ENCODE measurements at regions not wholly inside any gene's neighbourhood (a gene's known extent, or its start where the extent isn't known, plus 50 kb on each side); places are given as distances from the start of the nearest gene placed in this dataset.

DNA sequence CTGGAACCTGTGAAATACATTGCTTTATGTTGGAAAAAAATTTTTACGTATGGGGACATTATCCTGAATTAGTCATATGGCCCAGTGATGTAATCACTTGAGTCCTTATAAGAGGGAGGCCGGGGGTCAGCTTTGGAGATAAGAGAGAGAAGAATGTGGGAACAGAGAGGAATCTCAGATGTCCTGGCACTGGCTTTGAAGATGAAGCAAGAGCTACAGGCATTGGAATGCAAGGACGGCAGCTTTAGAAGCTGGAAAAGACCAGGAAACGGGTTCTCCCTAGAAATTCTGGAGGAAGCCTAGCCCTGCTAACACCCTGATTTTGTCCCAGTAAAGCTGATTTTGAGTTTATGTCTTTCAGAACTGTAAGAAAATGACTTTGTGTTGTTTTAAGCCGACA is 1129.9 kb upstream of the GYPC start:
- DNase-seq = no peak

DNA sequence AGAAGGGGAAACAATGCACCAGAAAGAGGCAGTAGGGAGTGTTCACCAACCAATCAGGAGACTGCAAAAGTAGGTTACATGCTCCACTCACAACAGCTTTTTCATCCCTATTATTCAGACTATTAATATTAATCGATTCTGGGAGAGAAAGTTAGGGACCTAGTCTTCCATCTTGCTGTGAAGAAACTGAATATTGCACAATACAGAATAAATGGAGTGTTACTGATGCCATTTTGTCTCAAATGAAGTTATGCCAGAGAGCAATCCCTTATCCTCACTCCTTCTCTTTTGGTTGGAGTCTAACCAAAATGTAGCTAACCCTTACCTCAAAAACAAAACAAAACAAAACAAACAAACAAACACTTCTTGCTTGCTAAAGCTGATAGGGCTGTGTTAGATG is 1120.9 kb upstream of the GYPC start:
- no peak for DNase-seq

DNA sequence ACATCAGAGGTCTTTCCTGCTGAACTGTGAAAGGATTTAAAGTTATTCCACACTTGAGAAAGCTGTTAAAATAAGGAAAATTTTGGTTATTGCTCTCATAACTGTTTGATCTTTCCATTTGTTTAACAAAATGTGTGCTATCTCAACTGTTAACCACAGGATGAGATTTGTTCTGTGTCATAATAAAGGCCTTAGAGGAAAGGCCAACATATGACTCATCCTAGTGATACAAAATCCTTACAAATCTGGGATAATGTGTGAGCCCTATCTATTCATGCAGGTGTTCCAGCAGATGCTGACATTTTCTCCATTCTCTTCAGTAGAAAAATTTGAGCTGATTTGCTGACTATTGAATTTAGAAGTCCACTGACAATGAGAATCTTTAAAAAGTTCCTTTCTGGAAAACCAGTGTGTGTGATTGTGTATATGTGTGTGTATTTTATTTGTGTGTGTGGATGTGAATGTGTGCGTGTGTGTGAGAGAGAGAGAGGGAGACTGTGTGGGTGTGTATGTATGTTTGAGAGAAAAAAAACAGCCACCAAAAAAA is 1111.9 kb upstream of the GYPC start:
- no peak for DNase-seq

DNA sequence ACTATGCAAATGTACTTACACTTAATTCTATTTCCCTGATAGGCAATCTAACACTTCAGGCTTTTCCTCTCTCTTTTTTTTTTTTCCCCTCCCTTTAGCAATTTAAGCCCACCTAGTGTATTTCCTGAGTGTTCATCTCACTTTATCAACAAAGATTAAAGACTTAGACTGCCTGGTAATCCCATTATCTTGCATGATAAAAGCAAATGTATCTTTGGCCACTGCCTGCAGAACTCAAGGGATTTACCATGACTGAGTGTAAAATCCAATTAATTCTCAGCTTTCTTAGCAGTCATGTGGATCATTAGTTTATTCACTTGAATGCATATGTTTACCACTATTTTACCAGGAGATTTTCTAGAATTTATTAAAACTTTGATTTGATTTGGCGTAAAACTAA is 1102.2 kb upstream of the GYPC start:
- DNase-seq = no peak

DNA sequence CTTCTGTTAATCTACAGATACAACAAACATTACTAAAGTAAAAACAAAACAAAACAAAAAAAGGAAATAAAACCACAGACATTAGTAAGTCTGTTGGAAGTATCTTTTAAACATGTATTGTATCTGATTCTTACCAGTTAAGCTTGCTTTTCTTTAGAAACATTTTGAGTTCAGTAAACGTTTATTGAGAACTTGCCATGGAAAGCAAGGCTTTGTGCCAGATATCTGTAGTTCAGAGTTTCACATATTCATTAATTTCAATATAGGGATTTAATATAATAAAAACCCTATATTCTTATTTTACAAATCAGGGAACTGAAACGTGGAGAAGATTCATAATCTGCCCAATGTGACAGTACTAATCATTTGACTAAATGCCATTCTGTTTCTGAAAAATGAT is 1101.0 kb upstream of the GYPC start:
- no peak for DNase-seq

DNA sequence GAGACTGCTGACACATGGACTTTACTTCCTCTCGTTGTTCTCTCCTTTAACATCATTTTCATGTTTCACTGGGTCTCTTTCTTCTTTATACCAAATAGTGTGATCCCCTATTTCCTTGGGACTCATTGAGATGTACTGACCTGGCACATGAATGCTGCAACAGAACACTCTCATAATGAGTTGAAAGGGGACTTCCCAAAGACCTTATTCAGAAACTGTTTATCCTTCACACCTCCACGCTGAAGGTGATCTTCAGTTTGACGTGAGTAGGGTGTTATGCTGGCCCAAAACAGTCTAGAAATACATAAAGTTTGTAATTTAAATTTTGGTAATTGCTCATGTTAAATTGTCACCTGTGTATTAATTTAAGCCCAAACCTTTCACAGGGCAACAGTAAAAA is 1096.8 kb upstream of the GYPC start:
- no peak for DNase-seq

DNA sequence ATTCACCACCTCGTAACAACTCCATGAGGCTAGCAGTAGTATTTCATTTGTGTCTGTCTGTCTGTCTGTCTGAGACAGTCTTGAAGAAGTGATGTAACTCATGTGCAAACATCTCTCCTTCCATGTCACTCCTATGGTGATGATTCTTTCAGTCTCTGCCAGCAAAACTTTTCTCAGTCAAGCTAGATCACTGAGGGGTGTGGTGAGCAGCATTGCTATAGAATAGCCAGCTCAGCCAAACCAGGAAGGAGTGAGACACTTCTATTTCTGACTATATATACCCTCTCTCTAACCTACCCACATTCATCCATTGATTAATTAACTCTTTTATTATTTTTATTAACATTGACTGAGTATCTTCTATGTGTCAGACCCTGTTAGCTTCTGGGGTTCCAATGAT is 1095.1 kb upstream of the GYPC start:
- DNase-seq = no peak

DNA sequence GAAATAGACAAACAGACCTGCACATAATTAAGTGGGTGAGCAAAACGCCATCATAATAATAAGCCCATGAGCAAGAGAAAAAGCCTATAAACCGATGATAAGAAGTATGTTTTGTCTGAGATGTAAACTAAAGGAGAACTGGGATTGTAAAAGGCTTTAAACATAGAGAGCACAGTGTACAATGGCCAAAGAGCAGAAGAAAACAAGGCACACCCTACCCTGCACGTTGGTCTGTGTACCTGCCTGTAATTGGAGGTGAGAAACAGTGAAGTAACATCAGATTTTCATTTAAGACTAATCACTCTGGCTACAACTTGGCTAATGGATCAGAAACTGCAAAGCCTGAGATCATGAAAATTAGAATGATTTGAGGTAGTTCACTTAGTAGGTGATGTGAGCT is 1094.7 kb upstream of the GYPC start:
- DNase-seq = no peak

DNA sequence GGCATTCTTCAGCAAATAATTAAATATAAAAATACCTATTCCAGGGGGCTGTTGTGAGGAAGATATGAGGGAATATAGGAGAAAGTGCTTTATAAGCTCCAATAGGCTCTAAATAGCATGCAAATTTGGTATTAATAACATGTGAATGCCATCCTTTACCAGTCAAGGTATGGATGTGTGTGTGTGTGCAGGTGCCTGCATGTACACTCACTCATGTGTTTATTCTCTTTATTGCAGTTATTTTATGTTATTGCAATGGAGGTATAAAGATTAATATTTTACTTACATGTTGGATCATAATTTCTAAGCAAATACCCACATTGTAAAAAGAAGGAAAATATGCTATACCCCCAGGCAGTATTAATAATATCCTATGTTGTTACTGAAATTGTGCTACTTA is 1093.0 kb upstream of the GYPC start:
- no peak for DNase-seq

DNA sequence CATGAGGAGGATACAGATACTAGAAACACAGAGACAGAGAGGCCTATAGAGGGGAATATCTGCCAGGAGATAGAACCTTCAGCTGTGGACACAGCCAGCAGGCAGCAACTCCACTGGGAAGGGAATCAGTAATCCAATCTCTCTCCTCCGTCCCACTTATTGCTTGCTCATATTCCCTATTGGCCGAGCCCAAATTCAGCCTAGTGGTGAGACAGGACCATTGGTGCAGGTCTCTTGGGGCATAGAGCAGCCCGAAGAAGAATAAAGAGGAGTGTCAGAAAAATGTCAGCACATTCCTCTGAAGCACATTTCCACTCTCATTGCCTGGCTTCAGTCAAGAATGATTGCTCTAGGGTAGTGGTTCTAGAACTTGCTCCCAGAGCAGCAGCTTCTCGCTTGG is 1091.5 kb upstream of the GYPC start:
- DNase-seq = no peak

DNA sequence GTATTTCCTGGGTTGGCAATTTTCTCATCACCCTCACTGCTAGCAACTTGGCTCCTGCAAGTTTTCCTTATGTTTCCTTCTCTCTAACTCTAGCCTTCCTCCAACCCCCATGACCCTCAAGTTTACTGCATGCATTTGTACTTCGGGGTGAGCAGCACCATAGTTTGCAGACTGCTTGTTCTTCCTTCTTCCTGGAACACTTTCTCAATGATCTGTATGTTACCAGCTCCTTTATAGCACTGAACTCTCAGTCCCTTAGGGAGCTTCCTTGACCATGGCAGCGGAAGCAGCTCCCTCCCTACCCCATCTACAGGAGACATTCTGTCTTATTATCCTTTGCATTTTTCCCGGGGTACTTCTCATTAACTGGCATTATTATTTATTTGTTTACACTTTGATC is 1089.5 kb upstream of the GYPC start:
- DNase-seq = no peak

DNA sequence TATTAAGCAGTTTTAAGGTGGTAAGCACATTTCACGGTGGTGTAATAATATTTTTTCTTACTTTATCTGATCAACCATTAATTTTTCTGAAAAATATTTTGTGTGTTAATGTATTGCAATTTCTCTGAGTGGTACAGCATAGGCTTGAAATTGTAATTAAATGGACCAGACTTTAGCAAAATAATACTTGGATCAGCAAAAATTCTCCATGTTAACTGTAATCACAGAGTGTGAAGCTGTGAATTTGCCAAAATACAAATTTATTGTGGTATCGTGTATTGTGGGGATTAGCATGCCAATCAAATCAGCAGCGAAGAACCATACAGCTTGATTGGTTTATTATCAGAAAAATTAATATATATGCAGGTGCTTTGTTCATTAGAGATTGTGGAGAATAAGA is 1088.9 kb upstream of the GYPC start:
- DNase-seq = no peak

DNA sequence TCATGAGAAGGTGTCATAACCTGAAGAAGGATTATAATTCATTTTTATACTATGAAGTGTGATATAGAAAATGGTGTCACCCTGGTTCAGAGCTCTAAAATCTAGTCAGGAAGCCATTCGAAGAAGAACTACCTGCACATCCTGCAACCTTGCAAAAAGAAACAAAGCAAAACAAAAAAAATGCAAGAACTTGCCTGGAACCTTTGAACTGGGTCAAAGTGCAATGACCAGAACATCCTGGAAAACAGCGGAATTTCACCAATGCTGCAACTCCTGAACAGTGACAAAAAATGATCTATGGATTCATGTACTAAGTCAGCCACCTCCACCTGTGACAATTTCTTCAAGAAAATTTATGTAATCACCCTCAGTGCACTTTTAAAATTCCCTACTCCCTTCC is 1083.3 kb upstream of the GYPC start:
- no peak for DNase-seq

DNA sequence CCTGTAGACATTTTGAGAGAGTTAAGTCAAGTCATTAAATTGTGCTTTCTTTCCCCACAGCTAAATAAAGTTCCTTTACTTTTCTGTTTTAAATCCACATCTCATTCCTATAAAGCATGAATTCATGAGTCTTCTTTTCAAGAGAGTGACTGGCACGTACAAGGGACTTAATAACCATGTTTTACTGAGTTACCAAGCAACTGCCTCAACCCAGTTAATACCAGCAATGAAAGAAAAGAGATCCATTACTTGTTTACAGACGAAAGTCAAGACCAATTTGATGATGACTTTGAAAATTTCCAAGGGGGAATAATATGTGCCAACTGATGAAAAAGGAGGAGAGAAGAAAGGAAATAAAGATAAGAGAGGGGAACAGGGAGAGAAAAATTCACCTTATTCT is 1082.5 kb upstream of the GYPC start:
- DNase-seq = no peak

DNA sequence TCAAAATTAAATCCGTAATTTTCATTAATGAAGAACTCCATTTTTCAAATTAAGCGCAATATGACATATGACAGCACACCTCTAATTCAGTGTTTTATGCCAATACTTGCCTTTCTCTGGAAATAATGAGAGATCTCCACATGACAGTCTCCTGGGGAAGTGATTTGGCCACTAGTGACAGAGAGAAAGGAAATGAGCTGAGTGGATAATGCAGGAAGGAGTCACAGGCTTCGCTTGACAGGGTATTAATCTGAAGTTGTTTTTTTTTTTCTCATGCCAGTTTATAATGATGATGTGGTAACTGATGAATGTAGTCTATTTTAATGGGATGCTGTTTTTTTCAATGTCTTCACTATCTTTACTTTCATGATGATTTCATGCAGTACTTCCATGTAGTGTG is 1079.4 kb upstream of the GYPC start:
- no peak for DNase-seq

DNA sequence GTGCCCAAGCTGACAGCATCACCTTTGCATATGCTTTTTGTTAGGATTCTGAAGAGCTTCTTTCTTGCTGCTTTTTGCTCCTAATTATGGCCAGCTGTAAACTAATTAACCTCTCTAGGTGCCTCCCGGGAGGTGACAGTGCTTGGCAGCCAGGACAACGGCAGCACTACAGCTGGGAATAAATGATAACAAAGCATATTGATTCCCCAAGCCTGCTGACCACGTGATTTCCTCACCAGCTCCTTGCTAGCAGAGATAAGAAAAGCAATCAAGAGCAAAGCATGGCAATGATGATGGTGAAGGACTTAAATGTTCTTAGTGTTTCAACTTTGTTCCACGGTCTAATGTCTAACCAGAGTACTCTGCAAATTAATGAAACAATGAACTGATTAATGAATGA is 1074.4 kb upstream of the GYPC start:
- no peak for DNase-seq

DNA sequence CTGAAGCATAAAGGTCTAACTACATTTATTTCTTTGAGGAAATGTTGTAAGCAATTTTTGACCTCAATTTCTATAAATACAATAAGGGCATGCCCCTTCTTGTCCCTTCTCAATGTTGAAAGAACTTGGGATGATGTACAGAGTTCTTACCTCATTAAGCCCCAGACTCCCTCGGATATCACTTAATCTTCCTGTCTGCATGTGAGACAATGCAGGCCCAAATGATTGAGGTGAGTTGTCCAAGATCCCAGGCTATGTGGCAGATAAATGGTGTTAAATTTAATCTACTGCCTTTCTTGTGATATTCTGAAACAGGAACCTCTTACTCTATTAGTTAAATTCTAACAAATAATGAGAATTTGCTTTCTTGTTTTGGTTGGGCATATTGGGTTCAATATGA is 1073.4 kb upstream of the GYPC start:
- DNase-seq = no peak

DNA sequence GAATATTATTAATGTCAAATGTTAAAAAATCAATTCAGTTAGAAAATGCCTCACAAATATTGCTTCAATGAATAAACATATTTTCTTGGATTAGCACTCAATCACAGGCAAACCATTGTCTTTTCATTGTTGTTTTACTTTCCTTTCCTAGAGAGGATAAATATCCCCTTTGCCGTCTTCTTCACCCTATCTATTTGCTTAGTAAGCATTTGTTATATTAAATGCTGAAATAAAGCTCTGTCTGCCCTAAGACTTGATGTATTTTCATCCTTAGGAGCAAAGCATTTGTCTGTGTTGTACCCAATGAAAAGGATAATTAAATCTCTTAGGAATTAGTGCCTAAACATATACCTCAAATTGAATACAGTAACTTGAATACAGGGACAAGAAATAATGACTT is 1071.2 kb upstream of the GYPC start:
- DNase-seq = no peak

DNA sequence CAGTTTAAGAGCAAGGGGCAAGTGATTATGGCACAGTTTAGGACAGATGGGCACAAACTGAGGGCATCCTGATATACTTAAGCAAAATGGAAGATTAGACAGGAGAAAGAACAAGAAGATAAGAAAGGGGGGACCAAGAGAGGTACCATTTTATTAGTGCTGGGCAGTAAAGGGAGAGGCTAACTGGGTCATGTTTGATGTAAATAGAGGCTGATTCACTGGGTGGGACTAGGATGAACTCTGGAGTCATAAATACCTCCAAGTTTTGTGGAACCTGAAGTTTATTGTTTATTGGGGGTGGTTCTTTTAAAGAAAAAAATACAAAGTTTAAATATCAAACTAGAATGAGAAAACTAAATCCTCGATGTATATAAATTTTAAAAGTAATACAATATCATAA is 1067.2 kb upstream of the GYPC start:
- no peak for DNase-seq

DNA sequence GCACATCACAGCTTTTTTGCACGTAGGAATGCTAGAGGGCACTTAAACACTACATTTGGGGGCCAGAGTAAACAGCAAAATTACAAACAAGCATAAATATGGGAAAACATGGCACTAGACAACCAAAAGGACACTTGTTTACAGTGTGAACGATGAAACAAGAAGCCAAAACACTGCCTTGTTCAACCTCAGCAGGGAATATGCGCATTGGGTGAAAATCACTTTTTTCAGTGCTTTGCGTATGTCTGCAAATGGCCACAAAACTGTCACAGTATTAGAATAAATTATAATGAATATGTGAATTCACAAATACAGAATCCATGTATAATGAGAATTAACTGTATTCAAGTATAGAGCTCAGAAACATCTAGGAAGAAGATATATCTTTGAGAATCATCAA is 1064.0 kb upstream of the GYPC start:
- no peak for DNase-seq

DNA sequence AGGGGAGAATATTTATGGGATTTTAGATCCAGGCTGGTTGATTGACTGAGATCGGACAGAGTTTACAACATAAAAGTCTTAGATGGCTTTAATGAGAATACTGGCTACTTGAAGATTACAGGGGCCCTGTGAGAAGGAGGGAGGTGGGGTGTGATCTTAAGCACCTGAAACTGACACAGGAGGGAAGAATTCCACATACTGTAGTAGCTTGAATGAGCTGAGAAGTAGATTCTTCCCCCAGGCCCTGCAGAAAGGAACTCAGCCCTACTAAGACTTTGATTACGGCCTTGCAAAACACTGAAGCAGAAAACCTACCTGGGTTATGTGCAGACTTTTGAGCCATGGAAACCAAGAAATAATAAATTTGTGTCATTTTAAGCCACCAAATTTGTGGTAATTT is 1062.9 kb upstream of the GYPC start:
- no peak for DNase-seq

DNA sequence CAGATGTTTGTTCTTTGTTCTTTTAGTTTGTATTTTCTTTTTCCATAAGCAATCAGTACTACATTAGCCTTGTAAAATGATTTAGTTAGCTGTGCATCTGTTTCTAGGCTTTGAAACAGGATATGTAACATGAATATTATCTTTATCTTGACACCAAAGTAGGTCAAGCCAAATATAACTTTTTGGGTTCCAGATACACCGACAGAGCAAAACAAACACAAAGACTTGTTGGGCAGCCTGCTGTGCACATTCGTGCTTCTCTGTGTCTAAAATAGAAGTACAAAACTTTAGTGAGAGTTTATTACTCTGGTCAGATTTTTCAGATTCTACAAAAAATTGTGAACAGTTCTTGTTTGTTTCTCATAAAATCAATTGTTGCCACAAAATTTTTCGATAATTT is 1059.3 kb upstream of the GYPC start:
- no peak for DNase-seq

DNA sequence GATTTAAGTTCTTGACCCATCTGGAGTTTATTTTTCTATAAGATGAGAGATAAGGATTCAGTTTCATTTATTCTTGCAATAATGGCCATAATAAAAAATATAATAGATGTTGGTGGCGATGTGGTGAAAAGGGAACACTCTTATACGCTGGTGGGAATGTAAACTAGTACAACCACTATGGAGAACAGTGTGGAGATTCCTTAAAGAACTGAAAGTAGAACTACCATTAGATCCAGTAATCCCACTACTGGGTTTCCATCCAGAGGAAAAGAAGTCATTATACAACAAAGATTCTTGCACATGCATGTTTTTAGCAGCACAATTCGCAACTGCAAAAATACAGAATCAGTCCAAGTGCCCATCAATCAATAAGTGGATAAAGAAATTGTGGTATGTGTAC is 1040.5 kb upstream of the GYPC start:
- no peak for DNase-seq

DNA sequence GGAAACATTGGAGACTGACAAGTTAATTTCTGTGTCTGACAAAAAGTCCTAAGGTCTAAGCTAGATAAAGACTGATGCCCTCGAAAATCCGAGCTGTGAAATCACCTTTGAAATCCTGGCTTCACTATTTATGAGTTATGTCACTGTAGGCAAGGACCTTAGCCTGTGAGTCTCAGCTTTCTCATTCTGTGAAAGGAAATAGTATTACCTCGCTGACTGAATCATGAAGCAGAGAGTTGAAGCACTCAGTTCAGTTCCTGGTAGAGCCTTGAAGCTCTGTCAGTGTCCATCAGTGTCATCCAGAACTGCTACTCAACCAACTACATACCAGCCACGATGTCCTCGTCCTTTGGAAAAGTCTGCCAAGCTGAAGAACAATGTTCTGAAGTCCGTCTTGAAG is 1025.6 kb upstream of the GYPC start:
- no peak for DNase-seq

DNA sequence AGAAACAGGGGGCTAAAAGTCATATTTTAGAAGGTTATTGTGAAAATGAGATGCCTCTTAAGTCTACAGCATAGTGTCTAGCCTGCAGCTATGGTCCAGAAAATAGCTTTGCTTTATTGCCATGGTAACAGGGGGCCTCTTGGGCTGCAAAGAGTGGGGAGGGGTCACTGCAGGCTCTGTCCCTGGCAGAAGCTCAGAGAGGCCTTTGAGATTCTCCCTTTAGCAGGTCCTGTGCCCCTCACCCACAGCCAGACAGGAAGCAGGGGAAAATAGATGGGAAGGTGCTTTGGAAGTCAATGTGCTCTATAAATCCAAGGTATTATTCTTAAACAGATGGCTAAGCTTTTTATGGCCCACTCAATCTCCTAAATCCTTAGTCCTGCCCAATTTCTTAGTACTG is 1021.3 kb upstream of the GYPC start:
- no peak for DNase-seq

DNA sequence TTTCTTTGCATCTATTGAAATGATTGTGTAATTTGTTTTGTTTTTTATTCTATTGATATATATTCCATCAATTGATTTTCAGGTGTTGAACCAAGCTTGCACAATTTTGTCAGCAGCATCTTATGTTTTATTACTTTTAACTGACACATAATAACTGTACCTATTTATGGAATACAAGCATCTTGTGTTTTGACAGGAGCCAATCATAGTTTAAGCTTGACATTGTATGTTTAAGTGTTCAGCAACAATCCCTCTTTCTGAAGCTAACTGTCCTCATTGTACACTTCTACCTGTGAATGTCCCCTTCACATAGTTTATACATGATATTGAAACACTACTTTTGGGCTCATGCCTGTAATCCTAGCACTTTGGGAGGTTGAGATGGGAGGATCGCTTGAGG is 1017.6 kb upstream of the GYPC start:
- DNase-seq = no peak

Data from GOT3 (cell line).